ENCODE measurements at regions not wholly inside any gene's neighbourhood (a gene's known extent, or its start where the extent isn't known, plus 50 kb on each side); places are given as distances from the start of the nearest gene placed in this dataset.
"Not testable (repeated sequence)": the region's sequence is repeated elsewhere in the genome, so short reads cannot be mapped to it uniquely, and the experiment has no call there.

- DNase-seq (ENCODE audit: low read depth in 4 of 4, low spot score in 3 of 4), result no peak
Measured at GRCh38 chr1:53398576-53399365, 60.4 kb upstream of the DMRTB1 start.

GRCh38 chr1:53399370-53400133, 59.6 kb upstream of the DMRTB1 start:
- not testable (repeated sequence) for DNase-seq (ENCODE audit: low read depth in 4 of 4, low spot score in 3 of 4)

GRCh38 chr1:53400761-53401674, 58.2 kb upstream of the DMRTB1 start:
- no peak for DNase-seq (ENCODE audit: low read depth in 4 of 4, low spot score in 3 of 4)

GRCh38 chr1:53401813-53402745, 57.1 kb upstream of the DMRTB1 start:
- DNase-seq (ENCODE audit: low read depth in 4 of 4, low spot score in 3 of 4), result no peak

- no peak for DNase-seq (ENCODE audit: low read depth in 4 of 4, low spot score in 3 of 4)
Measured at GRCh38 chr1:53402891-53403655, 56.1 kb upstream of the DMRTB1 start.

GRCh38 chr1:53405737-53406136, 53.5 kb upstream of the DMRTB1 start:
- DNase-seq (ENCODE audit: low read depth in 4 of 4, low spot score in 3 of 4), result no peak

GRCh38 chr1:53406551-53407235, 52.5 kb upstream of the DMRTB1 start:
- no peak for DNase-seq (ENCODE audit: low read depth in 4 of 4, low spot score in 3 of 4)

- no peak for DNase-seq (ENCODE audit: low read depth in 4 of 4, low spot score in 3 of 4)
Measured at GRCh38 chr1:53408013-53408754, 51.0 kb upstream of the DMRTB1 start.

GRCh38 chr1:53408755-53409129, 50.5 kb upstream of the DMRTB1 start:
- no peak for DNase-seq (ENCODE audit: low read depth in 4 of 4, low spot score in 3 of 4)

GRCh38 chr1:53409233-53409632, 50.0 kb upstream of the DMRTB1 start:
- DNase-seq (ENCODE audit: low read depth in 4 of 4, low spot score in 3 of 4), result no peak
